Activated B cell treated with CpG ODN at 0.5 μM for 24 hours (primary cell): ENCODE measurements at regions not wholly inside any gene's neighbourhood (a gene's known extent, or its start where the extent isn't known, plus 50 kb on each side); places are given as distances from the start of the nearest gene placed in this dataset.

Experiments
- ATAC-seq: fragments of 200-7000 bp; cut with Tn5 transposase; one replicate; pipeline ENCODE4 v1.10.0; 2021; ENCODE audit warnings: low read depth, mild to moderate bottlenecking, moderate library complexity
- CTCF ChIA-PET: fragments of 350-600 bp; sonication (Branson Sonifier 250); formaldehyde crosslinking; loops from one replicate; lab custom pipeline; 2021; ENCODE audit warnings: antibody characterized with exemption; lab: Charles Lee
- POLR2A ChIA-PET: fragments of 350-600 bp; sonication (Branson Sonifier 250); formaldehyde crosslinking; loops from one replicate; lab custom pipeline; 2021; ENCODE audit warnings: antibody characterized with exemption; lab: Charles Lee
- DNase-seq: peaks from one replicate; pipeline ENCODE4 v3.0.0; 2022
- H3K27ac Mint-ChIP-seq: one replicate; pipeline ENCODE4 v1.8.0; 2020; ENCODE audit warnings: mixed read lengths
- H3K27me3 Mint-ChIP-seq: one replicate; pipeline ENCODE4 v1.8.0; 2021; ENCODE audit warnings: mixed read lengths
- H3K36me3 Mint-ChIP-seq: one replicate; pipeline ENCODE4 v1.8.0; 2021; ENCODE audit warnings: low read depth, mixed read lengths
- H3K4me1 Mint-ChIP-seq: one replicate; pipeline ENCODE4 v1.8.0; 2021; ENCODE audit warnings: mixed read lengths
- H3K4me3 Mint-ChIP-seq: one replicate; pipeline ENCODE4 v1.8.0; 2020; ENCODE audit warnings: mild to moderate bottlenecking, mixed read lengths
- H3K9me3 Mint-ChIP-seq: one replicate; pipeline ENCODE4 v1.8.0; 2020; ENCODE audit warnings: mixed read lengths
- CTCF ChIP-seq: fragments of 200-600 bp; IDR thresholded peaks from one replicate; pipeline ENCODE4 v1.8.0; 2022; ENCODE audit warnings: antibody characterized with exemption, mild to moderate bottlenecking
- intact Hi-C: fragments of 100-400 bp; cut with micrococcal nuclease; formaldehyde crosslinking; loops from one replicate; pipeline ENCODE4 v1.15.1; 2024

DNA sequence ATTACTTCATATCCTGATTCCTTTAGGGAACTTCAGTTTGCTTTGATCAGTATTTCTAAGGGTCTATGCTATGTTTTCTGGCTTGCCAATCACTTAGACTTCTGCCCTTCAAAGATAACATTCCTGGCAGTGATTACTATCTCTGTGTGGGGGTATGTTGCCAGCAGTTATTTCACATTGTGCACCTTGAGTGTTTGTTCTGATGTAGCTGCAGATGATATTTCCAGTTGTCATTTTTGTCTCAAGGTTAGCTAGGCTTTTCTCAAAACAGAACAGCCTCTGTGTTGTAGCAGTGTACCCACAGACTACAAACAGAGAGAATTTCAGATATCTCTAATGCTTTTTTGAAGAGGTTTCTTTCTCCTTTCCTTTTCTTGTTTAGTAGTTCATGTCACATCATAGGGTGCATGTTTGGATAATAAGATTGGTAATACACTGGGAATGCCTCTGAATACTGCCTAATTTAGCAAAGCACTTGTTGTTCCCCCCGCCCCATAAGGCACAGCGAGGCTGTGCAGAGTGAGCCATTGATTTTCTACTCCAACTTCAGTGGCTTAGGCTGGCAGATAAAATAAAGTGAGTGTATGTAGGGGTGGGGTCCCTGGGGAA is 134.7 kb upstream of the AGR3 start:
- intact Hi-C loops = no loop called here
- DNase-seq (no peak), ATAC-seq (no peak)
- H3K4me1 Mint-ChIP-seq = no peaks in the 10 kb centered on the region
- no peaks in the 10 kb centered on the region for H3K36me3 Mint-ChIP-seq
- no peaks in the 10 kb centered on the region for H3K9me3 Mint-ChIP-seq
- no peak for TF ChIP-seq CTCF
- ChIA-PET CTCF (no interaction called here), POLR2A (no interaction called here)
- no peak overlapping the region for H3K4me3 Mint-ChIP-seq
- no peaks in the 10 kb centered on the region for H3K27me3 Mint-ChIP-seq
- H3K27ac Mint-ChIP-seq = no peak overlapping the region

- no peaks in the 10 kb centered on the region for H3K36me3 Mint-ChIP-seq
- POLR2A ChIA-PET = no interaction called here
- no peak for TF ChIP-seq CTCF
- DNase-seq (no peak), ATAC-seq (no peak)
- CTCF ChIA-PET = no interaction called here
- no peak overlapping the region for H3K27ac Mint-ChIP-seq
- intact Hi-C loops = no loop called here
- H3K9me3 Mint-ChIP-seq = no peaks in the 10 kb centered on the region
- H3K4me3 Mint-ChIP-seq = no peak overlapping the region
- no peaks in the 10 kb centered on the region for H3K4me1 Mint-ChIP-seq
- no peaks in the 10 kb centered on the region for H3K27me3 Mint-ChIP-seq
These were observed 137.3 kb upstream of the AGR3 start for GRCh38 chr7:17019106-17019505.

DNA sequence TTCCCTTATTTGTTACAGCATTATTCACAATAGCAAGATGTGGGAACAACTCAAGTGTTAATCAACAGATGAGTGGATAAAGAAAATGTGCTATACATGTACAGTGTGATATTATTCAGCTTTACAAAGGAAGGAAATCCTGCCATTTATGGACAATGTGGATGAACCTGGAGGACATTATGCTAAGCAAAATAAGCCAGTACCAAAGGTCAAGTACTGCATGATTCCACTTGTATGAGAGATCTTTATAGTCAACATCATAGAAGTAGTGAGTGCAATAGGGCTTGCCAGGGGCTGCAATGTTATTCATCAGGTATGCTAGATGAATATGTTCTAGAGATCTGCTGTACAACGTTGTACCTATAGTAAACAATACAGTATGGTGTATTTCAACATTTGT is 138.5 kb upstream of the AGR3 start:
- Mint-ChIP-seq H3K4me3 (no peak overlapping the region), H3K27me3 (no peaks in the 10 kb centered on the region), H3K36me3 (no peaks in the 10 kb centered on the region), H3K9me3 (no peaks in the 10 kb centered on the region), H3K27ac (no peak overlapping the region), H3K4me1 (no peaks in the 10 kb centered on the region)
- DNase-seq = no peak
- ChIA-PET POLR2A (no interaction called here), CTCF (interaction anchor here (1.0 kb wide), 1 partner anchor 12 kb away, joined by 3 read pairs; no protein-coding TSS in a partner anchor)
- intact Hi-C loops = no loop called here
- no peak for ATAC-seq
- TF ChIP-seq CTCF = no peak

GRCh38 chr7:17021205-17021604 is 139.4 kb upstream of the AGR3 start:
- no peak for ATAC-seq
- no peak overlapping the region for H3K27ac Mint-ChIP-seq
- TF ChIP-seq CTCF = no peak
- POLR2A ChIA-PET = no interaction called here
- H3K27me3 Mint-ChIP-seq = no peaks in the 10 kb centered on the region
- no peaks in the 10 kb centered on the region for H3K36me3 Mint-ChIP-seq
- intact Hi-C loops = no loop called here
- H3K9me3 Mint-ChIP-seq = no peaks in the 10 kb centered on the region
- CTCF ChIA-PET = no interaction called here
- H3K4me1 Mint-ChIP-seq = no peaks in the 10 kb centered on the region
- H3K4me3 Mint-ChIP-seq = no peak overlapping the region
- no peak for DNase-seq

GRCh38 chr7:17022920-17023319 is 141.1 kb upstream of the AGR3 start:
- intact Hi-C loops = no loop called here
- no peaks in the 10 kb centered on the region for H3K27me3 Mint-ChIP-seq
- TF ChIP-seq CTCF = no peak
- ATAC-seq (no peak), DNase-seq (no peak)
- ChIA-PET POLR2A (no interaction called here), CTCF (no interaction called here)
- H3K27ac Mint-ChIP-seq = no peak overlapping the region
- no peaks in the 10 kb centered on the region for H3K4me1 Mint-ChIP-seq
- no peaks in the 10 kb centered on the region for H3K36me3 Mint-ChIP-seq
- no peak overlapping the region for H3K4me3 Mint-ChIP-seq
- H3K9me3 Mint-ChIP-seq = no peaks in the 10 kb centered on the region
